KBM-7 (cell line): ENCODE measurements at regions not wholly inside any gene's neighbourhood (a gene's known extent, or its start where the extent isn't known, plus 50 kb on each side); places are given as distances from the start of the nearest gene placed in this dataset.

Experiments used
- DNase-seq: peaks from one replicate; pipeline ENCODE4 v3.0.0-alpha.2; 2015
- in situ Hi-C: fragments of 300-500 bp; cut with MboI; formaldehyde crosslinking; loops from 2 replicates; pipeline ENCODE4 v1.14.3; 2020; ENCODE audit warnings: low sequenced_read_pairs, low pct_unique_long_range_greater_than_20kb, mixed read lengths

DNA sequence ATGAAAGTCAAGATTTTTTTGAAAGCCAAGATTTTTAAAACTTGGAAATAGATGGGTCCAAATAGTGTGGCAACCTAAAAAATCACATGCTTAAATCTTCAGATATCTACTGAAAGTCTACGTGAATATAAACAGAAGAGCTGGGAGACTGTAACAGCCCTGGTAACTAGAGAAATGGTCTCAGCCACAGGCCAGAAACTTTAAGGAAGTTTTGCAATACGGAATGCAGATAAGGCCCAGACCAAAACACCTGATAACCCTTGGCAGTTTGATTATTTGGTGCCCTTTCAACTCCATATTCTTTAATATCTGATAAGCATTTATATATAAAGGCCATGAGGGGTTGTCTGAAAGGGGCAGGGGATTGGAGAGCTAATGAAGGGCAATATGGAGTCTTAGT is 537.3 kb upstream of the TGFBR2 start:
- no peak for DNase-seq
- in situ Hi-C loops, result no loop called here

GRCh38 chr3:30073040-30073439 is 533.4 kb upstream of the TGFBR2 start:
- DNase-seq, result no peak
- in situ Hi-C loops, result no loop called here

DNA sequence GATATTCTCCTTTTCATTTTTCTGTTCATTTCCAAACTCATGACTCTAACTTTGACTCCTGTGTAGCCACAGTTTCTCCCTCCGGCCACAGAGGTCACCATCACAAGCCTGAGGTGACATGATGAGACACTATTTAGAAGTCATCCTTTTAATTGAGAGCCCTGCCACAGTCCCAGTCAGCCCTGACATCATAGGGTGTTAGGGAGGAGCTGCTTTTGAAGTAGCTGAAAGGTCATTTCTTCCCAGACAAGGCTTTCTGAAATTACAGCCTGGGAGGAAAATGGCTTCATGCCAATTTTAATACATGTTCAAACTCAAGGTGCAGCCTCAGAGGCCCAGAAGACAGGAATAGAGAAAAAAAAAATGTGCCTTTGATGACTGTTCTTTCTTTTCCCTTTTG is 532.8 kb upstream of the TGFBR2 start:
- in situ Hi-C loops, result no loop called here
- no peak for DNase-seq

GRCh38 chr3:30075514-30075913 is 530.9 kb upstream of the TGFBR2 start:
- DNase-seq, result no peak
- in situ Hi-C loops, result no loop called here

DNA sequence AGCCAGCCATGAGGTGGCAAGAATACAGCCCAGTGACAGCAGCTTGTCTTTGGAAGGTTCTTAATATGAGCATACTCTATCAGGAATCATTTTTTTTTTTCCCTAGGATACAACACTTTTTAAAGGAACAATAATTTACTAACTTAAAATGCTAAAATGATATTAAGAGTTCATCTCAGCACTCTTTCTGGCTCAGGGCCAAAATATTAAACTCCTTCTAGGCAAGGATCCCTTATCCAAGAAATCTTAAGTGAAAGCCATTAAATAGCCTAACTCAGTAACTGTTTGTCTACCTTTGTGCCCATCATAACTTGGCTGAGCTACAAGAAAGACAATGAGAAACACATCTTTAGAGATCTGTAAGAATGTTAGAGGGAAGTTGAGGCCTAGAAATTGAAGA is 529.5 kb upstream of the TGFBR2 start:
- in situ Hi-C loops, result no loop called here
- no peak for DNase-seq

GRCh38 chr3:30077746-30078145 is 528.7 kb upstream of the TGFBR2 start:
- in situ Hi-C loops, result no loop called here
- no peak for DNase-seq

DNA sequence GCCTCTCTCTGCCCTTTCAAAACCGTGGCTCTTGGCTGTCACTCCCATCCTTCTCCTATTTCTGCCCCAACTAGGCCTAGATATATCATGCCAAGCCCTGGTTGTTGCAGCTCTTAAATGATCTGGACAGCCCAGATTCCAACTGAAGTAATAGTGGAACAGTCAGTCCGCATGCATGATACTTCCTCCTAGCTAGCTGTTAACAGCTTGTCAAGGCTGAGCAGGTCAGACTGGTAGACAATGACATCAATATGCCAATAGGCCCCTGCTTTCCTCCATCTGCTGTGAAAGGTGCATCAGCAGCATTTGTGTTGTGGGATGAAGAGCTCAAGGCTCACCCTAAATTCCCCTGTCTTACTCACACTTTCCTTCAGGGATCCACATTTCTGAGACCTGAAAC is 527.7 kb upstream of the TGFBR2 start:
- no peak for DNase-seq
- in situ Hi-C loops, result no loop called here

GRCh38 chr3:30081904-30082303 is 524.5 kb upstream of the TGFBR2 start:
- no peak for DNase-seq
- in situ Hi-C loops, result no loop called here

DNA sequence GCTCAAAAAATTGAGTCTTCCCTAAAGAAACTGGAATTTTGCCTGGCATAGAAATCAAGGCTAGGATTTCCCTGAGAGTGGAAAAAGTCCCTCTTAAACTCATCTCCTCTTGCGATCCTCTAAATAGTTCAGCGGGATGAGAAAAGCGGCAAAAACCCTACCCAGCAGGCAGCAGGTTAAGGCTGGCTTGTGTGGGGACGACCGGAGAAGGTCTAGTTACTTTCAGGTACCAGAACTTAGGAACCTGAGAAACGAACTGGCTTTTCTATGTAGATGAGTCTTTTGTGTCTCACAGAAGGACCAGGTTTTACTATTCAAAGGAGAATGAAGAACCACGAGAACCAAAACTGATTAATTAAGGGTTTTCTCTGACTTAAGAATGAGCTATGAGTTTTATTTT is 523.7 kb upstream of the TGFBR2 start:
- in situ Hi-C loops, result no loop called here
- no peak for DNase-seq

GRCh38 chr3:30083315-30083714 is 523.1 kb upstream of the TGFBR2 start:
- DNase-seq, result no peak
- in situ Hi-C loops, result no loop called here

DNA sequence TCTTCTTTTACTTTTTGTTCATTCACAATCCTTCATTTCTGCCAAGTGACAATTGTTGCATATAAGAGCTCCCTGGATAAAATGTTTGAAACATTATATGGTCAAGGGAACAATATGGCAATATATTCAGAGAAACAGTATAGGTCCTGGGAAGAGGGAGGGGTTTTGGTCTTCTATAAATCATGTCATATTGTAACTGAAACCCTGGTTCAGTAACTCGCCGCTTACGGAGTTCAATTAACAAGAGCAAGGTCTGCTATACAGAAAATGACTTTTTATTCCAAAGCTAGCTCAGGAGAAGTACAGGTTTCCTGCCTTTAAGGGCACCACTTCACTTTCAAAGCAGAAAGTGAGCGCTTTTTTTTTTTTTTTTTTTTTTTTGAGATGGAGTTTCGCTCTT is 522.1 kb upstream of the TGFBR2 start:
- DNase-seq, result no peak
- in situ Hi-C loops, result no loop called here

- in situ Hi-C loops, result no loop called here
- no peak for DNase-seq
Observed at GRCh38 chr3:30084971-30085403, 521.4 kb upstream of the TGFBR2 start.

GRCh38 chr3:30085486-30085885 is 520.9 kb upstream of the TGFBR2 start:
- in situ Hi-C loops, result no loop called here
- DNase-seq, result no peak

- in situ Hi-C loops, result no loop called here
Observed at GRCh38 chr3:30091686-30092085, 514.7 kb upstream of the TGFBR2 start.

DNA sequence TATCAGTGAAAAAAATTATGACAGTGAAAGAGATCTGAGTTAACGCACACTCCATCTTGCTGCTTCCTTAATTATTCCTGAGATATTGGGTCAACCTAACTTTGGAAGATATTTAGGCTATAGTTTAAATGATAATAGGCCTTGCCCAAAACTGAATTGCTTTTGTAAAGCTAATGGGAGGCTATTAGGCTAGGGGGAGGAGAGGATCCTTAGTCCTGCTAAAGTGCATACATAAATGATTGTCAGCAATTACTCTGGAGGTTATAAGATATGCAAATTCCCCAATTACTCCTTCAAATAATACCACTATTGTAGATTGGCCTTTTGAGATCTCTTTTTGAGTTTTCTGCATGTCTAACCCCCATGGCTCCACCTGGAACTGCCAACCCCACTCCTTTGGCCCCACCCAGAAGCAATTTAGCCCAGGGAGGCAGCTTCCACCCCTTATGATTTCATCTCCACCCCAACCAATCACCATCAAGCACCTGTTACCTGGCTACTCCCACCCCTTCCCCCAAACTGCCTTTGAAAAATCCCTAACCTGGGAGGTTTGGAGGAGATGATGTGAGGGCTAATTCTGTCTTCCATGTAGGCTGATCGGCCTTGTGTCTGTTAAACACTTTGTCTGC is 509.3 kb upstream of the TGFBR2 start:
- in situ Hi-C loops, result no loop called here
- DNase-seq, result no peak

More at GRCh38 chr3:30091686-30092085, 514.7 kb upstream of the TGFBR2 start:
- DNase-seq, result no peak

GRCh38 chr3:30098243-30098642 is 508.2 kb upstream of the TGFBR2 start:
- no peak for DNase-seq
- in situ Hi-C loops, result no loop called here

DNA sequence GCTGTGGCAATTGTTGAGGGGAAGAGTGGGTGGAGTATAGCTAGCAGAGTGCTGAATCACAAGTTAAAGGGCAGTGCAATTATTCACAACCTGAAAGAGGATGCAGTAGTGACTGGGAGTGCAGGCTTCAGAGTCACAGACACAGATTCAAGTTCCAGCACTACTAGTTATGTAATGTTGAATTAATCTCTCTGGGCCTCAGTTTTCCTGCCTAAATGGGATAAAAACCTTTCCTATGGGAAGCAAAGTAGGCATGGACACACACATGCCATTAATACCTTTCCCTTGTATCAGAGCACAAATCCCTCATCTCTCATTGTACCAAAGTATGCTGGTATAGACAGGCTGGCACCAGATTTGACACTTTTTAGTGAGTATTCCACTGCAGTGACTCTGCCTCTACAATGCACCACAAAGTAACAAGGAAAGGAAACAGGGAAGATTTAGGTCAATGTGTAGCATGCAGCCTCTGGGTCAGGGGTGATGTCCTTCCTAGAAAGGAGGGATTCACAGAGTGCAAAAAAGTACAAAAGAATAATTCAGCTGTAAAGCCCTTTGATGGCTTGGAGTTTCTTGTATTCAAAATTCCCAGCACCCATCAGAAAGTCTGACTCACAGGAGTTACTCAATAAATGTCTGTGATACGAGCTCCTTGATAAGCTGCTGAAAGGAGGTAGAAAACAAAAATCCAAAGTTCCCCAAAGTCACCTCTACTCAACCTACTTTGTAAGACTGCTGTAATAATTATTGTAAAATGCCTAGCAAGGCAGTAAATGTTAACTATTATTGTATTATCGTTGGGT is 507.5 kb upstream of the TGFBR2 start:
- no peak for DNase-seq
- in situ Hi-C loops, result no loop called here

- no peak for DNase-seq
- in situ Hi-C loops, result no loop called here
Observed at GRCh38 chr3:30102356-30102755, 504.0 kb upstream of the TGFBR2 start.

GRCh38 chr3:30103186-30103585 is 503.2 kb upstream of the TGFBR2 start:
- in situ Hi-C loops, result no loop called here
- no peak for DNase-seq

- DNase-seq, result no peak
- in situ Hi-C loops, result no loop called here
Observed at GRCh38 chr3:30107531-30107930, 498.9 kb upstream of the TGFBR2 start.

DNA sequence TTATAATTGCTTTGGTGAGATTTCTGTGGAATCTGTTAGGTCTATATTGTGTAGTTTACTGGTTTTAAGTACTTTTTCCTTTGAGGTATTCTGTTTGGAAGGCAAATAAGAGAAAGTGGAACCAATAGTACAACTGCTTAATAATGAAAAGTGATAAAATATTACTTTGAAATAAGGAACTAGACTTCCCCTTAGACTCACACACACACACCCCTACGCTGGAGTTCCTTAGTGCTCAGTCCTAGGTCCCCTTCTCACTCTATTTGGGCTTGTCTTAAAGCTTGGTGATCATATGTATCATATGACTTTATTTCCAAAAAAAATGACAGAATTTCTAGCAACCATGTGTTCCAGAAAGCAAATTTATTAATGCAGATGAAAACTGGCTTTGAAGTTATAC is 494.0 kb upstream of the TGFBR2 start:
- in situ Hi-C loops, result no loop called here
- no peak for DNase-seq
